ENCODE measurements at regions not wholly inside any gene's neighbourhood (a gene's known extent, or its start where the extent isn't known, plus 50 kb on each side); places are given as distances from the start of the nearest gene placed in this dataset.

DNA sequence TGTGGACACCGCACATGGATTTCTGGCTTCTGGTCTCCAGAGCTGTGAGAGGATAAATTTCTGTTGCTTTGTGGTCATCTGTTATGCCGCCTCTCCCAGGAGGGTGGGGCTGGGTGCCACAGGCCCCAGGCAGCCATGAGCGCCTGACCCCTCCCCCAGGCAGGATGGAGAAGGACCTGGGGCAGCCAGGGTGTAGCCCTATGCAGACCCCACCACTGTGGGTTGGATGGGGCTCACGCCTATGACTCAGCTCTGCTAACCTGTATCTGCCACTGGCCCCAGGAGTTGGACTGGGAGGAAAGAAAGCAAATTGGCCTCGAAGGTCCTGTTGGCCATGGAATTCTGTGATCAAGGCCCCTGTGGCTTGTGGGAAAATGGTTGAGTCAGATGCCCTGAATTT, 1351.1 kb downstream of the BRD1 start:
- DNase-seq (ENCODE audit: low spot score): no peak

DNA sequence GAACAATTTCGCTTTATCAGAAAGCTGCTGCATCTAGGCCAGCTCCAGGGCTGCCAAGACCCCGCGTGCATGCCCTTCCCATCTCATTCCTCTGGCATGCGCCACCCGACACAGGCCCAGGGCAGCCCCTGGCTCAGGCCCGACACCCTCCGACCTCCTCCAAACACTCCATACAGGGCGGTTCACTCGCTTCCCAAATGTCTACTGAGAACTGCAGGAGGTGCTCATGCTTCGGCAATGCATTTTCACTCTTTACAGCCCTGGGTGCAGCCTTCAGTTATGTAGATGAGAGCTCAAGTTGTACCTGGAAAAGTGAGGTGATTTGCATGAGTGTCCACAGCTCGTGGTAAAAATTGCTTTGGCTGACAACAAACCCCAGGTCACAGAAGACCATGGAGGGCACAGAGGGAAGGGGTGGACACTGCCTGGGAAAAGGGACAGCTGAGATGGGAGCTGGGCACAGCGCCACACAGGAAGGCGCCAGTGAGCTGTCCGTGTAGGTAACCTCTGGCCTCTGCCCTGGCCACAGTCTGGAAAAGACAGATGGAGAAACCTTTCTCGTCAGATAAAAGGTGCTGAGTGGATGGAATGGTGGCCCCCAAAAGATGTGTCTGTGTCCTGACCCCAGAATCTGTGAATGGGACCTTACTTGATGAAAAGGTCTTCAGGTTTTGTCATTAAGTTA, 1351.9 kb downstream of the BRD1 start:
- no peak for DNase-seq (ENCODE audit: low spot score)

- no peak for DNase-seq (ENCODE audit: low spot score)
Measured at GRCh38 chr22:48474881-48475280, 1352.8 kb downstream of the BRD1 start.

GRCh38 chr22:48473202-48473601, 1354.5 kb downstream of the BRD1 start:
- DNase-seq (ENCODE audit: low spot score): no peak

- DNase-seq (ENCODE audit: low spot score): no peak
Measured at GRCh38 chr22:48464246-48464645, 1363.4 kb downstream of the BRD1 start.

DNA sequence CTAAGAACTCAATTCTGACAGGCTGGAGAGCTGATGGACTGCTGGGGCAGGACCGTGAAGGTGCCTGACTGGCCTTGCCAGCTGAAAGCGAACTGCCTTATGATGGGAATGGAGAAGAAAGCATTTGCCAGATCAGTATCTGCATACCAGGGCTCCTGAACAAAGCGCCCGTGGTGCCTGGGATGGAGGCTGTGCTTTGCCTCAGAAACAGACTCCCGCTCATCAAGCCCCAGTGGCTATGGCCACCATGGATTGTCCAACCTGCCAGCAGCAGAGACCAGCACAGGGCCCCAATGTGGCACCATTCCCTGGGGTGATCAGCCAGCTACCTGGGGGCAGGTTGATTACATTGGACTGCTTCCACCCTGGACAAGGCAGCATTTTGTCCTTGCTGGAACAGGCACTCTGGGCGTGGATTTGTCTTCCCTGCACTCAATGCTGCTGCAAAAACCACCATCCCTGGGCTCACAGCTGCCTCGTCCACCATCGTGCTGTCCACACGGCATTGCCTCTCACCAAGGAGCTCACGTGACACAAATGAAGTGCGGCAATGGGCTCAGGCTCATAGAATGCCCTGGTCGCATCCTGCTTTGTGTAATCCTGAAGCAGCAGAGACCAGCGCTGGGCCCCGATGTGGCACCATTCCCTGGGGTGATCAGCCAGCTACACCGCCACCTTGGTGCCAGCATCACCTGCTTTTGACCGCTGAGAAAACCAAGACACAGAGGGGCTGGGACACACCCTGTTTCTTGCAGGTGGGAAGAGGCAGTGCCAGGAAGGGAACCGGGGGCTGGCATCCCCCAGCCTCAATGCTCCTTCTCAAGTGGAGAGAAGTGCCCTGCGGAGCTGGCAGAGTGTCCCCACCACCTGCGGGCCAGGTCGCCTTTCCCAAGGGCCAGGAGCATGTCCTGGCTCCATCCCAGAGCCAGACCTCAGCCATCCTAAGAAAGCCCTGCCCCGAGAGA, 1367.5 kb downstream of the BRD1 start:
- no peak for DNase-seq (ENCODE audit: low spot score)

GRCh38 chr22:48459259-48459658, 1368.4 kb downstream of the BRD1 start:
- no peak for DNase-seq (ENCODE audit: low spot score)

- no peak for DNase-seq (ENCODE audit: low spot score)
Measured at GRCh38 chr22:48456449-48456848, 1371.2 kb downstream of the BRD1 start.

DNA sequence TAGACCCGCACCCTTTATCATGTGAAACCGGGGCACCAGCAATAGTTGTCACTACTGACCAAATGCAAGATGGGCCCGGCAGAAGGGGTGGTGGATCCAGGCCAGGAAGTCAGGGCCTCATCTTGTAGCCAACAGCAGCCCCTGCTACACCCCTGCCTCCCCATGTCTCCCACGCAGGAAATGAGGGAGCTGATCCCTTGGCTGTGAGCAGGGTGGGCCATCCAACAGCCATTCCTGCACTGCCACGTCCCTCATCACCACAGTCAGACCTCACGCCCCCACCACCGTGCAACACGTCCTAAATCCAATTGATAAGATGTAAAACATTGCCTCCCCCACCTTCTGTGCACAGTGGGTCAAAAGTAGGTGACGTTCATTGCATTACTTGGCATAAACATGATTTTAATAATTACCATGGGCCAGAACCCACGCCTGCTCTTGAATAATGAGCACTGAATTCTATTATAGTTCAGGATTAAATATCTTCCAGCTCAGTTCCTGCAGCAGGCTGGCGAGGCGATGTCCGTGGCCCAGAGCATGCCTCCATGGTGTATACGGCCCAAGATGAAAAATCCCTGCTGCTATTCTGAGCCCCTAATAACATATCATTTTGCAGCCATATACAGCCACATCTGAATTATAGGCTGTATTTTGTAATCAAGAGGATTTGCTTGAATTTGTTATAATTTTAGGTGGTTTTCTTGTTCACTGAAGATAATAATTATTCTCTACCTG, 1373.8 kb downstream of the BRD1 start:
- DNase-seq (ENCODE audit: low spot score): no peak

GRCh38 chr22:48453171-48453570, 1374.5 kb downstream of the BRD1 start:
- no peak for DNase-seq (ENCODE audit: low spot score)

DNA sequence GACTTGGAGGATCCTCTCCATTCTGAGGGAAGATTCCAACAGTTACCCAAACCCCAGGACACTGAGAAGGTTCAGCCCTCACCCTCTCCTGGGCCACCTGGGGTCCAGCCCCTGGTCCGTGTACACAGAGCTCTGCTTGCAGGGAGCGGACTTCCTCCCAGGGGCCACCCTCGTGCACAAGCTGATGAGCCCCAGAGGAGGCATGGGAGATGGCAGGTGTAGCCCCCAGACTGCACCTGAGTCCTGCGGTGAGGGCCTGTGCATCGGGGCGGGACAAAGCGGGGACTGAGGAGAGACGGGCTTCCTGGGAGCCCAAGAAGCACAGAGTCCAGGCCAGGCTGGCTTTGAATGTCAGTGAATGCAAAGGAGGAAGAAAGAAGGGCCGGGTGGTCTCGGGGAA, 1374.9 kb downstream of the BRD1 start:
- no peak for DNase-seq (ENCODE audit: low spot score)

GRCh38 chr22:48451891-48452290, 1375.8 kb downstream of the BRD1 start:
- no peak for DNase-seq (ENCODE audit: low spot score)

GRCh38 chr22:48450188-48450825, 1377.4 kb downstream of the BRD1 start:
- no peak for DNase-seq (ENCODE audit: low spot score)

- no peak for DNase-seq (ENCODE audit: low spot score)
Measured at GRCh38 chr22:48449466-48450187, 1378.0 kb downstream of the BRD1 start.

GRCh38 chr22:48448821-48449220, 1378.9 kb downstream of the BRD1 start:
- DNase-seq (ENCODE audit: low spot score): no peak

DNA sequence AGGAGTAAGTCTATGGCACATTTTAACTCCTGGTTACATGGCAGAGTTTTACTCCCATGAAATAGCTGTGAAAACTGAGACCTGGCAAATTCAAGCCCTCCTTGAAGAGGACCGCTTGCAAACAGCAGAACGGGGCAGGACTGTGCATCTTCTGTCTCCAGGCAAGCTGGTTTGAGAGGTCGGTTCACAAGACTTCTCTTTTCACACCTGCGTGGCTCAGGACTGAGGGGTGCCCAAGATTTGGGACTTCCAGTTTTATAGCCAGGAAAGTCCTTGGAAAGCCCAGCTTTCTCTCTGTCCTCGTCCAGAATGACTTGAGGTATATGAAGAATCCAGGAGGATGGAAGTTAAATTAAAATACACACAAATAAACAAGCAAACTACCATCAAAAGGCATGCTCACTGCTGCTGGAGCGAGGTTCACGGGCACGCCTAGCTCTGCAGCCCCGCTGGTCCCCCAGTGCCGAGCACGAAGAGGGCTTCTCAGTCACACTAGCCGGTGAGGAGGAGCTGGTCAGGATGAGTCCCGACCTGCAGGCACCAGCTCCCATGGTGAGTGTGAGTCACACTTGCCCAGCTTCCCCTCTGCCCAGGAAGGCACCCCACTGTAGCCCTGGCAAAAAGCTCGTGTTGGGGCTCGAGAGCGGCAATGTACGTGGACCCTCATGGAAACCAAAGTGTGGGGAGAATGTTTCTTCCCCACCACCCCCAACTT, 1382.4 kb downstream of the BRD1 start:
- no peak for DNase-seq (ENCODE audit: low spot score)

- DNase-seq (ENCODE audit: low spot score): no peak
Measured at GRCh38 chr22:48444320-48445112, 1383.2 kb downstream of the BRD1 start.

DNA sequence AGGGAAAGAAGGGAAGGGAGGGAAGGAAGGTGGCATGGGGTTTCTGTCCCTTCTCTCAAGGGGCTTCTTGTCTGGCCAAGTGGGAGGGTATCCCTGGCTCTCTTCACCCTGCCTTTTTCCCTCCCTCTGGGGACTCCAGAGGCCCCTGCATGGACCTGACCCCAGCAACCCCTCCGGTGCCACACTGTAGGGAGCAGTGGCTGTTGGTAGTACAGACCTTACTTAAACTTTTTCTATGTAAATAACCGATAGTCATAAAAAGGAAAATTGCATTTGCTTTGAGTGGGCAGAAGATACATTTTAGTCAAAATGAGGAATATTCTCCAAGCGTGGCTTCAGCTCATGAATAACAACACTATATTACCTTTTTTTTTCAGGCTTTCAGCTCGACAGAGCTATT, 1384.0 kb downstream of the BRD1 start:
- DNase-seq (ENCODE audit: low spot score): no peak

- DNase-seq (ENCODE audit: low spot score): no peak
Measured at GRCh38 chr22:48442663-48443062, 1385.0 kb downstream of the BRD1 start.

DNA sequence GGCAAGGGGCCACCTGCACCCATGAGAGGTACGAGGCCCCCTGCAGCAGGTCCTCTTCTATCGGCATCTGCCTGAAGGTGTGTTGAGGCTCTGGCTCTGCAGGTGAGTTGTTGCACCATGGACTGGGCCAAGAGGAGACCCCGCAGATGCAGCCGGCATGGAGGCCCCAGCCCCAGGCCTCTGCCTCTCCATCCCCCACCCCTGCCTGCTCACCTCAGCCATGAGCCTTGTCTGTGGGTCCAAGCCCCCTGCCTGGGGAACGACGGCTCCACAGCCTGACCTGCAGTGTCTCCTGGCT, 1386.2 kb downstream of the BRD1 start:
- no peak for DNase-seq (ENCODE audit: low spot score)
